Peyer's patch (tissue), 4 donors: ENCODE measurements at regions not wholly inside any gene's neighbourhood (a gene's known extent, or its start where the extent isn't known, plus 50 kb on each side); places are given as distances from the start of the nearest gene placed in this dataset.

Experiments used
- DNase-seq, 3 donors: peaks; one replicate each; pipeline ENCODE4 v3.0.0-alpha.2; 2017 to 2019
- H3K27ac ChIP-seq, 4 donors: fragments of 200-600 bp; sonication (generic); one replicate each; pipeline ENCODE4 v1.5.1; 2016 to 2019
- H3K27me3 ChIP-seq, 2 donors: fragments of 200-600 bp; sonication (generic); one replicate each; pipeline ENCODE4 v1.5.1; 2019
- H3K36me3 ChIP-seq, 3 donors: fragments of 200-600 bp; sonication (generic); one replicate each; pipeline ENCODE4 v1.5.1; 2016 to 2019
- H3K4me1 ChIP-seq, 4 donors: fragments of 200-600 bp; sonication (generic); one replicate each; pipeline ENCODE4 v1.5.1; 2016 to 2019
- H3K4me3 ChIP-seq, 4 donors: fragments of 200-600 bp; sonication (generic); 1 replicate in 3 of 4; 2 replicates in 1 of 4; pipeline ENCODE4 v1.5.1; 2016 to 2019; ENCODE audit warnings: mild to moderate bottlenecking in 1 of 4
- H3K9me3 ChIP-seq, 4 donors: fragments of 200-600 bp; sonication (generic); one replicate each; pipeline ENCODE4 v1.5.1; 2016 to 2019; ENCODE audit warnings: mild to moderate bottlenecking in 1 of 4
- POLR2A ChIP-seq, 2 donors: fragments of 450-650 bp; IDR thresholded peaks; one replicate each; pipeline ENCODE4 v1.5.1; 2017; ENCODE audit warnings: antibody characterized with exemption in 2 of 2, mild to moderate bottlenecking in 2 of 2, moderate library complexity in 2 of 2
- TF ChIP-seq, protein P1 (sequence below), 6 experiments: fragments of 450-650 bp in 4 of 6; fragments of 200-600 bp in 2 of 6; sonication (generic) in 1 of 6; IDR thresholded peaks; one replicate each; pipeline ENCODE4 v1.5.1; 2017 to 2019; ENCODE audit warnings: antibody characterized with exemption in 6 of 6, mild to moderate bottlenecking in 3 of 6, moderate library complexity in 1 of 6

GRCh38 chr13:103306163-103306562 lies 239.9 kb upstream of the SLC10A2 start:
- no peak for TF ChIP-seq POLR2A (IDR thresholded peaks at IDR 0.05)
- TF ChIP-seq, protein P1, sequence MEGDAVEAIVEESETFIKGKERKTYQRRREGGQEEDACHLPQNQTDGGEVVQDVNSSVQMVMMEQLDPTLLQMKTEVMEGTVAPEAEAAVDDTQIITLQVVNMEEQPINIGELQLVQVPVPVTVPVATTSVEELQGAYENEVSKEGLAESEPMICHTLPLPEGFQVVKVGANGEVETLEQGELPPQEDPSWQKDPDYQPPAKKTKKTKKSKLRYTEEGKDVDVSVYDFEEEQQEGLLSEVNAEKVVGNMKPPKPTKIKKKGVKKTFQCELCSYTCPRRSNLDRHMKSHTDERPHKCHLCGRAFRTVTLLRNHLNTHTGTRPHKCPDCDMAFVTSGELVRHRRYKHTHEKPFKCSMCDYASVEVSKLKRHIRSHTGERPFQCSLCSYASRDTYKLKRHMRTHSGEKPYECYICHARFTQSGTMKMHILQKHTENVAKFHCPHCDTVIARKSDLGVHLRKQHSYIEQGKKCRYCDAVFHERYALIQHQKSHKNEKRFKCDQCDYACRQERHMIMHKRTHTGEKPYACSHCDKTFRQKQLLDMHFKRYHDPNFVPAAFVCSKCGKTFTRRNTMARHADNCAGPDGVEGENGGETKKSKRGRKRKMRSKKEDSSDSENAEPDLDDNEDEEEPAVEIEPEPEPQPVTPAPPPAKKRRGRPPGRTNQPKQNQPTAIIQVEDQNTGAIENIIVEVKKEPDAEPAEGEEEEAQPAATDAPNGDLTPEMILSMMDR (IDR thresholded peaks at IDR 0.05): no peak
- Histone ChIP-seq H3K4me3 (no peak overlapping the region), H3K27me3 (no peaks in the 10 kb centered on the region), H3K36me3 (no peaks in the 10 kb centered on the region), H3K4me1 (no peaks in the 10 kb centered on the region), H3K9me3 (no peaks in the 10 kb centered on the region), H3K27ac (no peak overlapping the region)
- no peak for DNase-seq

DNA sequence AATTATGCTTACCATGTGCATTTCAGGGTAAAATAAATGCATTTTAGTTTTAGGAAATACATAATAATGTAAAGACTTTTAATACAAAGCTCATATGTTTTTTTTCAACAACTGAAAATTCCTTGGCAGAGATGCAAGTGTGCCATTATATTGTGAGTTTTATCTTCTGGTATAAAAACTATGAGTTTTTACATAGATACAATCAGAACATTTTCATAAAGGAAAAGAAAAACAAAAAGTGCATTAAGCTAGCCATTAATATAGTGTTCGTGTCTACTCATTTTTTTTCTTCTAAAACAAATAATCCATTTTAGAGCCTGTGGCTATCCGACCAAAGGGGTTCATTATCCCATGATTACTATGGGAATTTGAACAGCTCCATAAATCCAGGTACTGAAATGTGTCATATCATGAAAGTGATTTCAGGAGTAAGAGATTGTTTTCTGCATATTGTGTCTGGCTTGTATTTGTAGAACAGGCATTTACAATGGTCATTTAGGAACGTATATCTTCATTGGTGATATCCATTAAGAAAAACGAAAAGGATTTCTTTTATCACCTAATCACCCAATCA lies 236.9 kb upstream of the SLC10A2 start:
- Histone ChIP-seq H3K27me3 (no peaks in the 10 kb centered on the region), H3K4me3 (no peak overlapping the region), H3K36me3 (no peaks in the 10 kb centered on the region), H3K9me3 (no peaks in the 10 kb centered on the region), H3K27ac (no peak overlapping the region), H3K4me1 (no peaks in the 10 kb centered on the region)
- no peak for DNase-seq
- TF ChIP-seq, protein P1 (IDR thresholded peaks at IDR 0.05): no peak

- Histone ChIP-seq H3K4me1 (no peaks in the 10 kb centered on the region), H3K27ac (no peak overlapping the region), H3K36me3 (no peaks in the 10 kb centered on the region), H3K27me3 (no peaks in the 10 kb centered on the region), H3K9me3 (no peaks in the 10 kb centered on the region), H3K4me3 (no peak overlapping the region)
- no peak for TF ChIP-seq POLR2A (IDR thresholded peaks at IDR 0.05)
- TF ChIP-seq, protein P1 (IDR thresholded peaks at IDR 0.05): no peak
- DNase-seq: no peak
Measured at GRCh38 chr13:103302676-103303075, 236.5 kb upstream of the SLC10A2 start.

- H3K4me1 ChIP-seq: no peaks in the 10 kb centered on the region
- H3K36me3 ChIP-seq: no peaks in the 10 kb centered on the region
- H3K9me3 ChIP-seq: peaks cover 0 to 6% (median 0%) of the 10 kb centered on the region in 4 donors
- H3K27me3 ChIP-seq: no peaks in the 10 kb centered on the region
- peak in 2 of 3 donors; percentile 58 to 61 for DNase-seq
- H3K4me3 ChIP-seq: no peak overlapping the region
- H3K27ac ChIP-seq: no peak overlapping the region
- TF ChIP-seq, protein P1 (IDR thresholded peaks at IDR 0.05): peak in 2 of 6 experiments; percentile 9 to 30
- no peak for TF ChIP-seq POLR2A (IDR thresholded peaks at IDR 0.05)
Measured at GRCh38 chr13:103299079-103299478, 232.9 kb upstream of the SLC10A2 start.

DNA sequence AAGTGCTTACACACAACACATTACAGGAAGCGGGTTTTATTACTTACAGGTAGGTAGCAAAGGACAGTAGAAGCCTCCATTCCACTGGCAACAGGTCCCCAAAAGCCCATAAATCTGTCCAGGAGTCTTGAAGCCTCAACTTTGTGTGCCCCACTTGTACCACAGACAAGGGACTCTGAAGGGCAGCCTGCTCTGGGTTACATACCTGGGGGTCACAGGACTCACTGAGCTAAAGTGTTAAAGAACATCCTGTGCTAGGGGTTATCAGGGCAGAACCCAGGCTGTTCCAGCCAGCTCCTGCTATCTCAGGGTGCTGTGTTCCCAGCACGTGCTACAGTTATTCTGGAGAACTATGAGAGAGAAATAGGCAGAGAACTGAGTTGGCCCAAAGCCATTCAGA lies 230.9 kb upstream of the SLC10A2 start:
- H3K27ac ChIP-seq: no peak overlapping the region
- no peaks in the 10 kb centered on the region for H3K4me1 ChIP-seq
- DNase-seq: no peak
- no peak overlapping the region for H3K4me3 ChIP-seq
- no peaks in the 10 kb centered on the region for H3K27me3 ChIP-seq
- H3K36me3 ChIP-seq: no peaks in the 10 kb centered on the region
- H3K9me3 ChIP-seq: peaks cover 0 to 6% (median 0%) of the 10 kb centered on the region in 4 donors
- TF ChIP-seq, protein P1 (IDR thresholded peaks at IDR 0.05): no peak
- TF ChIP-seq POLR2A (IDR thresholded peaks at IDR 0.05): no peak
